Left lung (tissue), 4 donors: ENCODE measurements at regions not wholly inside any gene's neighbourhood (a gene's known extent, or its start where the extent isn't known, plus 50 kb on each side); places are given as distances from the start of the nearest gene placed in this dataset.

Source experiments
- ATAC-seq: fragments of 200-7000 bp; cut with Tn5 transposase; one replicate; pipeline ENCODE4 v1.9.1; 2020; ENCODE audit warnings: moderate library complexity
- DNase-seq, 4 donors: peaks; one replicate each; pipeline ENCODE4 v3.0.0-alpha.2; 2013 to 2020
- H3K27ac ChIP-seq, 2 donors: fragments of 200-600 bp; sonication (generic) in 1 of 2; one replicate each; pipeline versions ENCODE4 v1.5.0 to v1.8.0; 2020 to 2021
- H3K27me3 ChIP-seq, 2 donors: fragments of 200-600 bp; sonication (generic) in 1 of 2; one replicate each; pipeline versions ENCODE4 v1.5.0 to v1.8.0; 2020 to 2021
- H3K36me3 ChIP-seq, 2 donors: fragments of 200-600 bp; sonication (generic) in 1 of 2; one replicate each; pipeline versions ENCODE4 v1.5.0 to v1.8.0; 2020 to 2021
- H3K4me1 ChIP-seq, 2 donors: fragments of 200-600 bp; one replicate each; pipeline ENCODE4 v1.8.0; 2021
- H3K4me3 ChIP-seq, 2 donors: fragments of 200-600 bp; sonication (generic) in 1 of 2; one replicate each; pipeline versions ENCODE4 v1.5.0 to v1.8.0; 2020 to 2021; ENCODE audit warnings: mild to moderate bottlenecking in 1 of 2
- H3K9me3 ChIP-seq, 2 donors: fragments of 200-600 bp; sonication (generic) in 1 of 2; one replicate each; pipeline versions ENCODE4 v1.5.0 to v1.8.0; 2020 to 2021
- intact Hi-C, 2 donors: fragments of 100-400 bp; cut with DNase I; formaldehyde crosslinking; loops; one replicate each; pipeline versions ENCODE4 v1.11.2 to v1.14.2; 2022
- TF ChIP-seq, protein P1 (sequence below), 2 donors: fragments of 200-600 bp; sonication (generic) in 1 of 2; IDR thresholded peaks; one replicate each; pipeline versions ENCODE4 v1.5.0 to v1.8.0; 2021; ENCODE audit warnings: antibody characterized with exemption in 2 of 2
- donor health status: DM: no; HTN: yes; CAD: no.
- donor health status: DM: no; HTN: no; CAD: no.

DNA sequence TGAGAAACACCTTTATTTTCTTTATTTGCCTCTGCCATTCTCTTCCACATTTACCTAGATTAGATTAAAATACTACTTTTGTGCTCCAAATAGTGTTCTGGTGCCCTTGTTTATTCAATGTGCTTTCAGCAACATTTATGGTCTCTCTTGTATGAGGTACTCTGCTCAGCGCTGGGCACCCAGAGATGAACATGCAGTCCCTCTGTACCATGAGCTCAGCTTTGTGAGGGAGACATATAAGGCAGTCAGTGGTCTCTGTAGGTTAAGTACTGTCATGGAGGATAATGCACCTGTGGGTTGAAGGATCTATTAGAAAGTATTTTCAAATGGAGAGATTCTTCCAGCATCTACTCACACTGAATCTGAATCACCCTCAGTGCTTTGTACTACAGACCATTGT lies 176.5 kb downstream of the TAF11L14 start:
- Histone ChIP-seq H3K36me3 (no peaks in the 10 kb centered on the region), H3K27ac (no peak overlapping the region), H3K4me1 (no peaks in the 10 kb centered on the region), H3K27me3 (no peaks in the 10 kb centered on the region), H3K4me3 (no peak overlapping the region), H3K9me3 (no peaks in the 10 kb centered on the region)
- intact Hi-C loops = no loop called here
- DNase-seq = no peak
- no peak for ATAC-seq
- TF ChIP-seq, protein P1, sequence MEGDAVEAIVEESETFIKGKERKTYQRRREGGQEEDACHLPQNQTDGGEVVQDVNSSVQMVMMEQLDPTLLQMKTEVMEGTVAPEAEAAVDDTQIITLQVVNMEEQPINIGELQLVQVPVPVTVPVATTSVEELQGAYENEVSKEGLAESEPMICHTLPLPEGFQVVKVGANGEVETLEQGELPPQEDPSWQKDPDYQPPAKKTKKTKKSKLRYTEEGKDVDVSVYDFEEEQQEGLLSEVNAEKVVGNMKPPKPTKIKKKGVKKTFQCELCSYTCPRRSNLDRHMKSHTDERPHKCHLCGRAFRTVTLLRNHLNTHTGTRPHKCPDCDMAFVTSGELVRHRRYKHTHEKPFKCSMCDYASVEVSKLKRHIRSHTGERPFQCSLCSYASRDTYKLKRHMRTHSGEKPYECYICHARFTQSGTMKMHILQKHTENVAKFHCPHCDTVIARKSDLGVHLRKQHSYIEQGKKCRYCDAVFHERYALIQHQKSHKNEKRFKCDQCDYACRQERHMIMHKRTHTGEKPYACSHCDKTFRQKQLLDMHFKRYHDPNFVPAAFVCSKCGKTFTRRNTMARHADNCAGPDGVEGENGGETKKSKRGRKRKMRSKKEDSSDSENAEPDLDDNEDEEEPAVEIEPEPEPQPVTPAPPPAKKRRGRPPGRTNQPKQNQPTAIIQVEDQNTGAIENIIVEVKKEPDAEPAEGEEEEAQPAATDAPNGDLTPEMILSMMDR (IDR thresholded peaks at IDR 0.05) = no peak

DNA sequence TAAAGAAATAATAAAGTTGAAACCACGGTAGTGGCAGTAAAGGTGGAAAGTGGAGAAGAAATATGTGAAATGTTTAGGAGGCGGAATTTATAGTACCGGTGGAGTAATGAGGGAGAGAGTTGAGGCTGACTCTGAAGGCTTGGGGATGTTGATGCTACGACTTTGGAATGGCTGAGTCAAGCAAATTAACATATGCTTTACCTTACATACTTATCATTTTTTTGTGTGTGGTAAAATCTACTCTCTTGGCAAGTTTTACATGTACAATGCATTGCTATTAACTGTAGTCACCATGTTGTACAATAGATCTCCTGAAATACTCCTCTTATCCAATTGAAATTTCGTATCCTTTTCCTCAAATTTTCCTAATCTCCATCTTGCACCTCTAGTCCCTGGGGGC lies 179.0 kb downstream of the TAF11L14 start:
- H3K36me3 ChIP-seq = no peaks in the 10 kb centered on the region
- ATAC-seq = no peak
- no peaks in the 10 kb centered on the region for H3K4me1 ChIP-seq
- DNase-seq = no peak
- TF ChIP-seq, protein P1 (IDR thresholded peaks at IDR 0.05) = no peak
- H3K9me3 ChIP-seq = no peaks in the 10 kb centered on the region
- H3K27me3 ChIP-seq = no peaks in the 10 kb centered on the region
- intact Hi-C loops = no loop called here
- H3K27ac ChIP-seq = no peak overlapping the region
- H3K4me3 ChIP-seq = no peak overlapping the region

DNA sequence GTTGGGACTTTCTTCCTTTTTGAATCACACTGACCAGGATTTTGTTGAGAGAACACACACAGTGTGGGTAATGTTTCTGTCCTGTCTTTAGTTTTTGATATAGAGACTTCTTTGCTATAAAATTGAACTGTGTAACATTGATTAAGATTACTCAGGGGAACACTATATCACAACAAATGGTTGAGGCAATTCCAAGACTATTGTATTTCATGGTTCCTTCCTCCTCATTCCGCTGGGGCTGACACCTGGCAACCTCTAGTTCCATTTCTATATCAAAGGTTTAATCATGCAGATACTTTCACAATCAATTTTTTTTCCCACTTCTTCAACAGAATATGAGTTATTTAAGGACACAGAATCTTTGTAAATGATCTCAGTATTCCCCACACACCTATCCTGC lies 182.2 kb downstream of the TAF11L14 start:
- H3K36me3 ChIP-seq = no peaks in the 10 kb centered on the region
- intact Hi-C loops = no loop called here
- H3K9me3 ChIP-seq = no peaks in the 10 kb centered on the region
- DNase-seq (no peak), ATAC-seq (no peak)
- H3K4me3 ChIP-seq = no peak overlapping the region
- no peaks in the 10 kb centered on the region for H3K4me1 ChIP-seq
- H3K27me3 ChIP-seq = no peaks in the 10 kb centered on the region
- H3K27ac ChIP-seq = no peak overlapping the region
- TF ChIP-seq, protein P1 (IDR thresholded peaks at IDR 0.05) = no peak

DNA sequence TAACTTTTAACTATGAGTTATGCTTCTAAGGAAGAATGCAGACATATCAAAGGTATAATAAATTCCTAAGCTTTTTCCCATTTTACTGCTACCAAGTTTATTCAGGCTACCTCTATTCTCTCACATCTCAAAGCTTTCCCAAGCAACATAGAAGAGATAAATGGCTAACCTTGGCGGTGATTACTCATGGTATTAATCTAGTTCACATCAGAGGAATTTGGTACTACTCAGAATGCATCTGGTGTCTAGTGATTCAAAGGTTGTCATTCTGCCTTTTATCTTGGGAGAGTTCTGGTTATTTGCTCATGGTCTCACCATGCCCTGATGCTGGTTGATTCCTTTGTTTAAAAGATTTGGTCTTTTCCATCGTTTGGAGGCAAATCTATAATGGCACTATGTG lies 182.7 kb downstream of the TAF11L14 start:
- ATAC-seq (no peak), DNase-seq (no peak)
- Histone ChIP-seq H3K4me3 (no peak overlapping the region), H3K27ac (no peak overlapping the region), H3K9me3 (no peaks in the 10 kb centered on the region), H3K27me3 (no peaks in the 10 kb centered on the region), H3K36me3 (no peaks in the 10 kb centered on the region), H3K4me1 (no peaks in the 10 kb centered on the region)
- TF ChIP-seq, protein P1 (IDR thresholded peaks at IDR 0.05) = no peak
- intact Hi-C loops = no loop called here

DNA sequence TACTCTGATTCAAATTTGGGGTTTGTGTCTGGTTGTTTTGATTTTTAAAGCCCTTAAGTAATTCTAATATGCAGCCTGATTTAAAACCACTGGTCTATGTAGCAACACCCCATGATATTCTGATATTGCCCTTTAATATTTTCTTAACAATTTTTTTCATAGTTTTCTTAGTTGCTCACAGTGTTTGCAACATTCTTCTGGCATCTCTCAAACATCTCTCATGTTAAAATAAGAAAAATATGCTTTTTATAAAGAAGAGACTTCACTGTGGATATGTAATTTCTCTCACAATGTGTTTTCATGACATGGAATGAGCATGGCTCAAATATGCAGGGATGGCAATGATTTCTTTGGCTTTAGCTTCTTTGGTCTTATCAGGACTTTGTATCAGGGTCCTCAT lies 183.7 kb downstream of the TAF11L14 start:
- H3K27me3 ChIP-seq = no peaks in the 10 kb centered on the region
- no peaks in the 10 kb centered on the region for H3K4me1 ChIP-seq
- TF ChIP-seq, protein P1 (IDR thresholded peaks at IDR 0.05) = no peak
- no peak for ATAC-seq
- H3K4me3 ChIP-seq = no peak overlapping the region
- no peak overlapping the region for H3K27ac ChIP-seq
- no peaks in the 10 kb centered on the region for H3K9me3 ChIP-seq
- H3K36me3 ChIP-seq = no peaks in the 10 kb centered on the region
- intact Hi-C loops = no loop called here
- no peak for DNase-seq
